ENCODE measurements at regions not wholly inside any gene's neighbourhood (a gene's known extent, or its start where the extent isn't known, plus 50 kb on each side); places are given as distances from the start of the nearest gene placed in this dataset.

DNA sequence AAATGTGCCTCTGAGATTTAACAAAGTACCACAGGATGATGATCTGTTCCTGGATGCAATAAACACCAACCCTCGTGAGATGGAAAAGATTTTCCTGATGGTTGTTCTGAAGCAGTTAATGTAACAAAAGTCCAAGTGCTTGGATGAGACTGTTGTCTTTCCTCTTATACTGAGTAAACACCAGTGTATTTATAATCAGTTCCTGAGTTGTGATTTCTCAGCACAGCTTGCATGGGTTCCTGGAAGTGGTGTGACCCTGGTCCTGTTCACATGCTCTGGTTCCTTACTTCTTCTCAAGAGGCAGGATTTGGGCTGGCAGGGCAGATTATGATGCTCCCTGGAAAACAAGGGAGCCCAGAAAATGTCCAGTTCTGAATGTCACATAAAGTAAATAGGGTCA, 208.2 kb upstream of the USP24 start:
- DNase-seq: no peak
- no peak overlapping the region for H3K4me3 ChIP-seq
- WGBS, 2 donors (ENCODE audit: low coverage in 1 of 2): 50 to 52% methylated on average over 1 of the region's 1 CpG
- in situ Hi-C loops (cut with MboI; ENCODE audit: low pct_ligation_motif_present in 1 of 4, low pct_unique_long_range_greater_than_20kb in 1 of 4, low sequenced_read_pairs in 3 of 4) (no loop called here), intact Hi-C loops (cut with DNase I; ENCODE audit: low total_unique reads) (no loop called here)
- H3K9me3 ChIP-seq: no peaks in the 10 kb centered on the region
- peak overlapping the region in 3 of 4 donors; percentile 7 to 41 (median 10) for H3K27ac ChIP-seq
- H3K27me3 ChIP-seq: no peaks in the 10 kb centered on the region
- no peaks in the 10 kb centered on the region for H3K36me3 ChIP-seq
- peaks cover 0 to 12% (median 2%) of the 10 kb centered on the region in 4 donors for H3K4me1 ChIP-seq
- no peak for TF ChIP-seq EP300 (IDR thresholded peaks at IDR 0.05; ENCODE audit: low read depth)
- TF ChIP-seq POLR2AphosphoS5 (IDR thresholded peaks at IDR 0.05): no peak
- TF ChIP-seq, protein P1, sequence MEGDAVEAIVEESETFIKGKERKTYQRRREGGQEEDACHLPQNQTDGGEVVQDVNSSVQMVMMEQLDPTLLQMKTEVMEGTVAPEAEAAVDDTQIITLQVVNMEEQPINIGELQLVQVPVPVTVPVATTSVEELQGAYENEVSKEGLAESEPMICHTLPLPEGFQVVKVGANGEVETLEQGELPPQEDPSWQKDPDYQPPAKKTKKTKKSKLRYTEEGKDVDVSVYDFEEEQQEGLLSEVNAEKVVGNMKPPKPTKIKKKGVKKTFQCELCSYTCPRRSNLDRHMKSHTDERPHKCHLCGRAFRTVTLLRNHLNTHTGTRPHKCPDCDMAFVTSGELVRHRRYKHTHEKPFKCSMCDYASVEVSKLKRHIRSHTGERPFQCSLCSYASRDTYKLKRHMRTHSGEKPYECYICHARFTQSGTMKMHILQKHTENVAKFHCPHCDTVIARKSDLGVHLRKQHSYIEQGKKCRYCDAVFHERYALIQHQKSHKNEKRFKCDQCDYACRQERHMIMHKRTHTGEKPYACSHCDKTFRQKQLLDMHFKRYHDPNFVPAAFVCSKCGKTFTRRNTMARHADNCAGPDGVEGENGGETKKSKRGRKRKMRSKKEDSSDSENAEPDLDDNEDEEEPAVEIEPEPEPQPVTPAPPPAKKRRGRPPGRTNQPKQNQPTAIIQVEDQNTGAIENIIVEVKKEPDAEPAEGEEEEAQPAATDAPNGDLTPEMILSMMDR (IDR thresholded peaks at IDR 0.05): no peak
- no peak for TF ChIP-seq POLR2A (IDR thresholded peaks at IDR 0.05)

DNA sequence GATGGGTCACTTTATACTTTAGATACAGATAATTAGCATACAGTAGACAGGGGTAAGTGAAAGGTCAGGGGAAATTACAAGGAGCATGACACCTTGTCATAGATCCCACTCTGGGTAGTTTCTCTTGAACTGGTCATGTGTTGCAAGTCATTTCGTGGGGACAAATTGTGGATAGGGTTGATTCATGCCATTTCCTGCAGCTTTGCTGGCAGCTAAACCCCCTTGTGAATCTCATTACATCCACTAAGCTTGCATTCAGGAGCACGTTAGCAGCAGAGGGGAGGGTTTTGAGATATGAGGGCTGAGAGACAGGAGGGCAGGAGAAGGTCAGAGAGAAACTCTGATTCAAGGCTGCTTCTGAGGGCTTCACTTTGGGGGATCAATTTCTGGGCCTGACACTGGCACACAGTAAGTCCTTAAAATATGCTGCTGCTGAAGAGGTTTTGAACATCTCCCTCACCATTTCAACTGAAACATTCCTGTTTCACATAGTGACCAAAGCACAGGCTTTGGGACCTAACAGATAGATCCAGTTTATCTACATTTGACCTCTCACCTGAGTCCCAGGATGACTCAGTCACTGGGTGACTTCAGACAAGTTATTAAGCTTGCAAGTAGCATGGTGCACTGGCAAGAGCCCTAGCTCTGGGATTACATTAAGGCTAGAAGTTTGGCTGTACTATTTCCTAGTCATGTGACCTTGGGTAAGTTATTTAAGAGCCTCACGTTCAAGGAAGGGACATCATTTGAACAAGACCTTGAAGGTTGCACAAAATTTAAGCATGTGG, 206.0 kb upstream of the USP24 start:
- DNase-seq: no peak
- Histone ChIP-seq H3K4me1 (peaks cover 0 to 2% (median 0%) of the 10 kb centered on the region in 4 donors), H3K27me3 (no peaks in the 10 kb centered on the region), H3K27ac (no peak overlapping the region), H3K9me3 (no peaks in the 10 kb centered on the region), H3K4me3 (no peak overlapping the region), H3K36me3 (no peaks in the 10 kb centered on the region)
- intact Hi-C loops (cut with DNase I; ENCODE audit: low total_unique reads) (no loop called here), in situ Hi-C loops (cut with MboI; ENCODE audit: low pct_ligation_motif_present in 1 of 4, low pct_unique_long_range_greater_than_20kb in 1 of 4, low sequenced_read_pairs in 3 of 4) (no loop called here)
- WGBS, 2 donors (ENCODE audit: low coverage in 1 of 2): 61 to 78% methylated on average over 2 to 3 of the region's 3 CpGs
- TF ChIP-seq EP300 (IDR thresholded peaks at IDR 0.05; ENCODE audit: low read depth): no peak
- TF ChIP-seq POLR2AphosphoS5 (IDR thresholded peaks at IDR 0.05): no peak
- no peak for TF ChIP-seq POLR2A (IDR thresholded peaks at IDR 0.05)
- TF ChIP-seq, protein P1 (IDR thresholded peaks at IDR 0.05): no peak

DNA sequence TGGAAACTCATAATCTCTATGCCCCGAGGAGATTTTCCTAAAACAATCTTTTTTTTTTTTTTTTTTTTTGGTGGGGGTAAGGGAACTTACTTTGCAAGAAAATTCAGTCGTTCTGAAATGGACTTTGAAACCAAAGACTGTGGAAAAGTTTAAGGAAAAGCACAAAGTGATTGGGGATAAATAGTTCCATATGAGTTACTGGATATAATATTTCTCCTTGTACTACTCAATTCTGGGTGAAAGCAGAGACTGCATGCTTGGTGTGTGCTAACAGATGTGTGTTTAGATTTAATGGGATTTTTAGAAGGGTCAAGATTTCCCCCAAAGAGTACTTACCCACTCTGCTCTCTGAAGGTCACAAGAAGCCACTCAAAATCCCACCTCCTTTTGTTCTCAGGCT, 204.9 kb upstream of the USP24 start:
- DNase-seq: no peak
- H3K27me3 ChIP-seq: no peaks in the 10 kb centered on the region
- H3K4me1 ChIP-seq: no peaks in the 10 kb centered on the region
- WGBS, 2 donors (ENCODE audit: low coverage in 1 of 2): 46 to 54% methylated on average over 2 of the region's 2 CpGs
- TF ChIP-seq, protein P1 (IDR thresholded peaks at IDR 0.05): no peak
- TF ChIP-seq POLR2A (IDR thresholded peaks at IDR 0.05) (no peak), EP300 (IDR thresholded peaks at IDR 0.05; ENCODE audit: low read depth) (no peak), POLR2AphosphoS5 (IDR thresholded peaks at IDR 0.05) (no peak)
- in situ Hi-C loops (cut with MboI; ENCODE audit: low pct_ligation_motif_present in 1 of 4, low pct_unique_long_range_greater_than_20kb in 1 of 4, low sequenced_read_pairs in 3 of 4) (no loop called here), intact Hi-C loops (cut with DNase I; ENCODE audit: low total_unique reads) (no loop called here)
- H3K36me3 ChIP-seq: no peaks in the 10 kb centered on the region
- no peak overlapping the region for H3K27ac ChIP-seq
- no peaks in the 10 kb centered on the region for H3K9me3 ChIP-seq
- H3K4me3 ChIP-seq: no peak overlapping the region

DNA sequence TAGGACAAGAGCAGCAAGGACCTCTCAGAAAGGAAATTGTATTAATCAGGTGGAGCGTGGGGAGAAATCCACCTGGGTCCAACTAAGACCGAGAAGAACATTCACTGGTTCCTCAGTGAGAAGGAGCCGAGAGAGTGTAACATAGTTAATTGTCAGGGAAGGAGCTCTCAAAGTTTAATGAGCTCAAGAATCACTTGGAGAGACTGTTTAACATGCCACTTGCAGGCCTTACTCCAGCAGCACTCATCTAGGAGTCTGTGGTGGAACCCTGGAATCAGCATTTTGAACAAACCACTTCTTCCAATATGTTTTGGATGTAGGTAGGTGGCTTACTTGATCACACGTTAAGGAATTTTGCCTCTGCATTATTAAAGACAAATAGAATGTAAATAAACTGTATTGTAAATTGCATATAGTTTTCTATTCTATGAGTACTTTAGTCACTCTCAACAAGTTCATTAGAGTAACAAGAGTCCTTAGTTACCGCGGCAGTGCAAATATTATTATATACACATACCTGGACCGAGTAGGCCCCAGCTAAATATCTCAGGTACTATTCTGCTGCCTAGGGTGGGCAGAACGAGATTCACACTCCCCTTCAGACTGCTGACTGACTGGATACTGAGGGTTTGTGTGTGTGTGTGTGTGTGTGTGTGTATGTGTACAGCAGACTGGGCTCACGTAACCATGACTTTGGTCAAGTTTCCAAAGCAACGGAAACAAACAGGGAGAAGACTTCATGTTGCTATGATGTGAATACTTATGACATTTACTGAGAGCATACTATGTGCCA, 203.2 kb upstream of the USP24 start:
- H3K27ac ChIP-seq: no peak overlapping the region
- no peak for DNase-seq
- H3K9me3 ChIP-seq: no peaks in the 10 kb centered on the region
- H3K4me3 ChIP-seq: no peak overlapping the region
- no peaks in the 10 kb centered on the region for H3K27me3 ChIP-seq
- TF ChIP-seq POLR2AphosphoS5 (IDR thresholded peaks at IDR 0.05) (no peak), EP300 (IDR thresholded peaks at IDR 0.05; ENCODE audit: low read depth) (no peak), POLR2A (IDR thresholded peaks at IDR 0.05) (no peak)
- TF ChIP-seq, protein P1 (IDR thresholded peaks at IDR 0.05): no peak
- intact Hi-C loops (cut with DNase I; ENCODE audit: low total_unique reads) (no loop called here), in situ Hi-C loops (cut with MboI; ENCODE audit: low pct_ligation_motif_present in 1 of 4, low pct_unique_long_range_greater_than_20kb in 1 of 4, low sequenced_read_pairs in 3 of 4) (no loop called here)
- H3K4me1 ChIP-seq: no peaks in the 10 kb centered on the region
- WGBS, 2 donors (ENCODE audit: low coverage in 1 of 2): 86 to 90% methylated on average over 9 to 10 of the region's 10 CpGs
- no peaks in the 10 kb centered on the region for H3K36me3 ChIP-seq
